ENCODE measurements at regions not wholly inside any gene's neighbourhood (a gene's known extent, or its start where the extent isn't known, plus 50 kb on each side); places are given as distances from the start of the nearest gene placed in this dataset.

DNA sequence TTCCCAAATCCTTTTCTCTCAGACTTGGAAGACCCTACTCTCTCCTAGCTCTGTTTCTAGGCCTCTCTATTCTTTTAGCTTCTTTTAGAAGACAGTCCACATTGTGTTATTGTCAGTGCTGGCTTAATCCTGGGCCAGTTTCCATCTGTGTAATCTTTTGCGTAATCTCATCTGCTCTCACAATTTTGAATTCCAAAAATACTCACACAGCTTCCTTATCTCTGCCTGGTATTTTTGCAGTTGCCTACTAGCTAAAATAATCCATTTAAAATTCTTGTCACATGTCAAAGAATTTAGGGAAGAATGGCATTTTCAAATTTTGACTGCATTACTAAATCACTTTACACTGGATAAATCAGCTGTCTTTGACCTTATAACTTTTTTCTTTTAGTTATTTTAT is 200.6 kb upstream of the MEX3C start:
- no peaks in the 10 kb centered on the region for H3K9me1 ChIP-seq (ENCODE audit: control insufficient read depth, insufficient read depth, low read length)
- H4K20me1 ChIP-seq (replicated peaks; ENCODE audit: control insufficient read depth, insufficient read depth, low read length) = no peaks in the 10 kb centered on the region
- H3K9ac ChIP-seq (ENCODE audit: insufficient read depth in 1 of 2, low read depth in 2 of 2, low read length in 2 of 2) = no peak overlapping the region
- ChIA-PET POLR2A (no interaction called here), CTCF (ENCODE audit: low intra/inter-chr PET ratio) (no interaction called here)
- no peak overlapping the region for H3K27ac ChIP-seq (ENCODE audit: extremely low read depth, low read depth, low read length)
- H3K79me2 ChIP-seq (ENCODE audit: control insufficient read depth, insufficient read depth, low read length) = no peaks in the 10 kb centered on the region
- H3K4me1 ChIP-seq (replicated peaks in 1 of 2; ENCODE audit: control insufficient read depth in 2 of 2, insufficient read depth in 2 of 2, low read length in 2 of 2) = no peaks in the 10 kb centered on the region
- no peaks in the 10 kb centered on the region for H3K27me3 ChIP-seq (ENCODE audit: control insufficient read depth in 2 of 2, insufficient read depth in 2 of 2, low read length in 2 of 2)
- FAIRE-seq (no peak), DNase-seq (ENCODE audit: extremely low read depth in 1 of 4, low spot score in 3 of 4) (no peak), ATAC-seq (no peak)
- in situ Hi-C loops (cut with MboI) (loop anchor here (10.0 kb wide), 1 partner anchor 283 kb away; no protein-coding TSS in a partner anchor), intact Hi-C loops (cut with micrococcal nuclease) (no loop called here)
- H3K4me2 ChIP-seq (ENCODE audit: insufficient read depth, low read length) = no peak overlapping the region
- no peaks in the 10 kb centered on the region for H3K36me3 ChIP-seq (ENCODE audit: control insufficient read depth, insufficient read depth, low read length)
- BruUV-seq (replicated peaks) = no TSS peak
- no peak for TF ChIP-seq NEUROD1 (IDR thresholded peaks at IDR 0.05; ENCODE audit: borderline replicate concordance, low read depth, low read length, partially characterized antibody)
- WGBS (ENCODE audit: insufficient coverage, low coverage, missing lambda C conversion rate) = 0% methylated on average over 1 of the region's 1 CpG
- H3K4me3 ChIP-seq = no peak overlapping the region
- no peaks in the 10 kb centered on the region for H3K9me3 ChIP-seq (replicated peaks; ENCODE audit: control insufficient read depth, insufficient read depth, low read depth, low read length)
- no peak overlapping the region for H2AFZ ChIP-seq (ENCODE audit: low read depth, low read length)

DNA sequence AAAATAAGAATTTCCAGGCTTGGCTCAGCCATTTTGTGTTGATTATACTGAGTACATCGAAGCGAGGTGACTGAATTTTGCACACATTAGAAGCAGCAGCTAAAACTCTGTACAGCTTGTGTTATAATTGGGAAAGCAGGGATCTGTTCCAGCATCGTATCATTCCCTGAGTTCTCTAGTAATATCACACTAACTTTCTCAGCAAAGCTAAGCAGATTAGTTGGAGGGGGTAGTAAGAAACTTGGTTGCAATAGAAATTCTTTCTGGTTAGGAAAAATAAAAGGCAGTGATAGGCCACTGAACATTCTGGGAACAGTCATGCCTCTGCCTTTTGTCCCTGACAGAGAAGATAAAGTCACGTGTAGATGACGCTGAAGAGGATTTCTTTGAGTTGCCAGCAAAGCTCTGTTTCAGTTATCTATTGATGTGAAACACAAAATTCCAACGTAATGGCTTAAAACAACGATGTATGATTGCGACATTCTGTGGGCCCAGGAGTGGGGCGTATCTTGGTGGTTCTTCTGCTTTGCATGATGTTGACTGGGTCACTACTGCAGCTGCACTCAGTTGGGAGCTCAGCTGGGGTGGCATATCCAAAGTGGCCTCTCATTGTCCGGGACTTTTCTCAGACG is 202.1 kb upstream of the MEX3C start:
- in situ Hi-C loops (cut with MboI) = loop anchor here (10.0 kb wide), 1 partner anchor 285 kb away; no protein-coding TSS in a partner anchor
- TF ChIP-seq, protein P1, sequence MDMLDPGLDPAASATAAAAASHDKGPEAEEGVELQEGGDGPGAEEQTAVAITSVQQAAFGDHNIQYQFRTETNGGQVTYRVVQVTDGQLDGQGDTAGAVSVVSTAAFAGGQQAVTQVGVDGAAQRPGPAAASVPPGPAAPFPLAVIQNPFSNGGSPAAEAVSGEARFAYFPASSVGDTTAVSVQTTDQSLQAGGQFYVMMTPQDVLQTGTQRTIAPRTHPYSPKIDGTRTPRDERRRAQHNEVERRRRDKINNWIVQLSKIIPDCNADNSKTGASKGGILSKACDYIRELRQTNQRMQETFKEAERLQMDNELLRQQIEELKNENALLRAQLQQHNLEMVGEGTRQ (CRISPR knock-in tag; IDR thresholded peaks at IDR 0.05) = peak; percentile 19; the same call in 1 of the 2 replicates
- TF ChIP-seq, protein P2, sequence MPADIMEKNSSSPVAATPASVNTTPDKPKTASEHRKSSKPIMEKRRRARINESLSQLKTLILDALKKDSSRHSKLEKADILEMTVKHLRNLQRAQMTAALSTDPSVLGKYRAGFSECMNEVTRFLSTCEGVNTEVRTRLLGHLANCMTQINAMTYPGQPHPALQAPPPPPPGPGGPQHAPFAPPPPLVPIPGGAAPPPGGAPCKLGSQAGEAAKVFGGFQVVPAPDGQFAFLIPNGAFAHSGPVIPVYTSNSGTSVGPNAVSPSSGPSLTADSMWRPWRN (IDR thresholded peaks at IDR 0.05; ENCODE audit: low read depth) = no peak
- TF ChIP-seq CEBPG (CRISPR knock-in tag; IDR thresholded peaks at IDR 0.05) (no peak), CEBPG (tag; conservative IDR thresholded peaks at IDR 0.05 in 1 of 2, IDR thresholded peaks at IDR 0.05 in 1 of 2) (peak; percentile 60 to 68; a peak in 3 of 4 replicates), KAT8 (IDR thresholded peaks at IDR 0.05; ENCODE audit: low read depth) (no peak), ATF7 (IDR thresholded peaks at IDR 0.05) (no peak), RFX7 (CRISPR knock-in tag; IDR thresholded peaks at IDR 0.05) (no peak), CEBPB (tag; IDR thresholded peaks at IDR 0.05) (peak; percentile 83), ZZZ3 (IDR thresholded peaks at IDR 0.05) (no peak)
- TF ChIP-seq, protein P3, sequence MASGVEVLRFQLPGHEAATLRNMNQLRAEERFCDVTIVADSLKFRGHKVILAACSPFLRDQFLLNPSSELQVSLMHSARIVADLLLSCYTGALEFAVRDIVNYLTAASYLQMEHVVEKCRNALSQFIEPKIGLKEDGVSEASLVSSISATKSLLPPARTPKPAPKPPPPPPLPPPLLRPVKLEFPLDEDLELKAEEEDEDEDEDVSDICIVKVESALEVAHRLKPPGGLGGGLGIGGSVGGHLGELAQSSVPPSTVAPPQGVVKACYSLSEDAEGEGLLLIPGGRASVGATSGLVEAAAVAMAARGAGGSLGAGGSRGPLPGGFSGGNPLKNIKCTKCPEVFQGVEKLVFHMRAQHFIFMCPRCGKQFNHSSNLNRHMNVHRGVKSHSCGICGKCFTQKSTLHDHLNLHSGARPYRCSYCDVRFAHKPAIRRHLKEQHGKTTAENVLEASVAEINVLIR (CRISPR knock-in tag; IDR thresholded peaks at IDR 0.05) = no peak
- TF ChIP-seq, protein P4, sequence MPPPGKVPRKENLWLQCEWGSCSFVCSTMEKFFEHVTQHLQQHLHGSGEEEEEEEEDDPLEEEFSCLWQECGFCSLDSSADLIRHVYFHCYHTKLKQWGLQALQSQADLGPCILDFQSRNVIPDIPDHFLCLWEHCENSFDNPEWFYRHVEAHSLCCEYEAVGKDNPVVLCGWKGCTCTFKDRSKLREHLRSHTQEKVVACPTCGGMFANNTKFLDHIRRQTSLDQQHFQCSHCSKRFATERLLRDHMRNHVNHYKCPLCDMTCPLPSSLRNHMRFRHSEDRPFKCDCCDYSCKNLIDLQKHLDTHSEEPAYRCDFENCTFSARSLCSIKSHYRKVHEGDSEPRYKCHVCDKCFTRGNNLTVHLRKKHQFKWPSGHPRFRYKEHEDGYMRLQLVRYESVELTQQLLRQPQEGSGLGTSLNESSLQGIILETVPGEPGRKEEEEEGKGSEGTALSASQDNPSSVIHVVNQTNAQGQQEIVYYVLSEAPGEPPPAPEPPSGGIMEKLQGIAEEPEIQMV (tag; conservative IDR thresholded peaks at IDR 0.05; ENCODE audit: low read depth) = no peak

More for the DNA sequence above, 202.1 kb upstream of the MEX3C start:
- 2% methylated on average over 11 of the region's 11 CpGs for WGBS (ENCODE audit: insufficient coverage, low coverage, missing lambda C conversion rate)
- ChIA-PET POLR2A (no interaction called here), CTCF (ENCODE audit: low intra/inter-chr PET ratio) (no interaction called here)
- ATAC-seq = no peak
- H3K4me1 ChIP-seq (replicated peaks in 1 of 2; ENCODE audit: control insufficient read depth in 2 of 2, insufficient read depth in 2 of 2, low read length in 2 of 2) = no peaks in the 10 kb centered on the region
- no peaks in the 10 kb centered on the region for H3K36me3 ChIP-seq (ENCODE audit: control insufficient read depth, insufficient read depth, low read length)
- no TSS peak for BruUV-seq (replicated peaks)
- no peaks in the 10 kb centered on the region for H3K9me1 ChIP-seq (ENCODE audit: control insufficient read depth, insufficient read depth, low read length)
- H3K79me2 ChIP-seq (ENCODE audit: control insufficient read depth, insufficient read depth, low read length) = no peaks in the 10 kb centered on the region
- H3K4me3 ChIP-seq = no peak overlapping the region
- intact Hi-C loops (cut with micrococcal nuclease) = no loop called here
- H3K9ac ChIP-seq (ENCODE audit: insufficient read depth in 1 of 2, low read depth in 2 of 2, low read length in 2 of 2) = no peak overlapping the region
- no peak for FAIRE-seq
- H3K4me2 ChIP-seq (ENCODE audit: insufficient read depth, low read length) = no peak overlapping the region
- no peaks in the 10 kb centered on the region for H3K9me3 ChIP-seq (replicated peaks; ENCODE audit: control insufficient read depth, insufficient read depth, low read depth, low read length)
- no peak for DNase-seq (ENCODE audit: extremely low read depth in 1 of 4, low spot score in 3 of 4)
- no peaks in the 10 kb centered on the region for H4K20me1 ChIP-seq (replicated peaks; ENCODE audit: control insufficient read depth, insufficient read depth, low read length)
- no peaks in the 10 kb centered on the region for H3K27me3 ChIP-seq (ENCODE audit: control insufficient read depth in 2 of 2, insufficient read depth in 2 of 2, low read length in 2 of 2)
- H2AFZ ChIP-seq (ENCODE audit: low read depth, low read length) = no peak overlapping the region
- H3K27ac ChIP-seq (ENCODE audit: extremely low read depth, low read depth, low read length) = no peak overlapping the region

Measured in K562 (cell line).